C4-2B (cell line): ENCODE measurements at regions not wholly inside any gene's neighbourhood (a gene's known extent, or its start where the extent isn't known, plus 50 kb on each side); places are given as distances from the start of the nearest gene placed in this dataset.

Source experiments
- CTCF ChIP-seq: fragments of 450-650 bp; conservative IDR thresholded peaks from 2 replicates; pipeline ENCODE4 v1.5.1; 2017; ENCODE audit warnings: mild to moderate bottlenecking
- ZFX ChIP-seq: fragments of 450-650 bp; IDR thresholded peaks from 2 replicates; pipeline ENCODE4 v1.6.1; 2017

- TF ChIP-seq CTCF (no peak), ZFX (no peak)
These were observed 207.1 kb upstream of the DEPDC1 start for GRCh38 chr1:68703921-68704354.
